HepG2 (cell line): ENCODE measurements at regions not wholly inside any gene's neighbourhood (a gene's known extent, or its start where the extent isn't known, plus 50 kb on each side); places are given as distances from the start of the nearest gene placed in this dataset.

Experiments used
- ATAC-seq: fragments of 200-7000 bp; cut with Tn5 transposase; 3 replicates; pipeline ENCODE4 v1.9.1; 2020; ENCODE audit warnings: mild to moderate bottlenecking, moderate library complexity
- BruUV-seq: library from RNA; stranded (reverse); fragments of 400-500 nt; replicated peaks from 2 replicates; lab custom pipeline; 2021; lab: Mats Ljungman, UMichigan
- CTCF ChIA-PET: fragments of 300-600 bp; formaldehyde crosslinking; extraction: SDS; loops from one replicate; lab custom pipeline; 2021; ENCODE audit warnings: low total read pairs, inconsistent platforms, low intra/inter-chr PET ratio; lab: Yijun Ruan, JAX
- POLR2A ChIA-PET: fragments of 350-600 bp; sonication (Branson Sonifier 250); formaldehyde crosslinking; loops from one replicate; lab custom pipeline; 2020; ENCODE audit warnings: antibody characterized with exemption, inconsistent platforms; lab: Yijun Ruan, JAX
- DNase-seq: peaks from one replicate; pipeline ENCODE4 v3.0.0-alpha.2; 2015; ENCODE audit warnings: low spot score
- FAIRE-seq: peaks from 3 replicates; lab custom pipeline; 2011; peaks lifted over from hg19 to GRCh38; lab: Jason Lieb, UNC
- H2AFZ ChIP-seq: one replicate; pipeline ENCODE4 v1.6.1; 2011; ENCODE audit warnings: low read length, inconsistent platforms
- H3K27ac ChIP-seq: fragments of 300-600 bp; 3 replicates; pipeline ENCODE4 v1.8.0; 2011; ENCODE audit warnings: mixed run types, mild to moderate bottlenecking, mixed read lengths, low read length, inconsistent platforms; ENCODE audit not compliant: insufficient read depth; ENCODE audit errors: extremely low read length
- H3K27me3 ChIP-seq, 2 experiments: fragments of 200-600 bp in 1 of 2; 2 replicates in 1 of 2; 3 replicates in 1 of 2; pipeline versions ENCODE4 v1.6.0 to v1.8.0; 2011; ENCODE audit warnings: low read length in 2 of 2, mild to moderate bottlenecking in 2 of 2, moderate library complexity in 2 of 2, inconsistent platforms in 1 of 2; ENCODE audit not compliant: insufficient read depth in 2 of 2, control insufficient read depth in 1 of 2
- H3K36me3 ChIP-seq, 2 experiments: fragments of 200-600 bp in 1 of 2; replicated peaks in 1 of 2; 2 replicates in 1 of 2; 3 replicates in 1 of 2; pipeline versions ENCODE4 v1.5.1 to v1.8.0; 2011; ENCODE audit warnings: low read length in 2 of 2, inconsistent platforms in 1 of 2; ENCODE audit not compliant: insufficient read depth in 2 of 2, control insufficient read depth in 1 of 2
- H3K4me1 ChIP-seq: 2 replicates; pipeline ENCODE4 v1.5.1; 2012; ENCODE audit warnings: low read length, inconsistent platforms; ENCODE audit not compliant: insufficient read depth
- H3K4me2 ChIP-seq: 2 replicates; pipeline ENCODE4 v1.6.0; 2011; ENCODE audit warnings: low read depth, low read length, inconsistent platforms
- H3K4me3 ChIP-seq, 3 experiments: fragments of 200-600 bp in 1 of 3; sonication (generic), shearing (Covaris generic) in 1 of 3; replicated peaks in 1 of 3; 2 replicates each; pipeline ENCODE4 v1.5.1; 2011 to 2016; ENCODE audit warnings: low read length in 3 of 3, inconsistent platforms in 2 of 3, low read depth in 2 of 3, mild to moderate bottlenecking in 2 of 3, control low read depth in 1 of 3, mixed read lengths in 1 of 3; ENCODE audit not compliant: insufficient read depth in 1 of 3
- H3K79me2 ChIP-seq: one replicate; pipeline ENCODE4 v1.6.1; 2011; ENCODE audit warnings: low read length, inconsistent platforms; ENCODE audit not compliant: insufficient read depth
- H3K9ac ChIP-seq: 2 replicates; pipeline ENCODE4 v1.6.0; 2011; ENCODE audit warnings: mild to moderate bottlenecking, low read depth, low read length, inconsistent platforms; ENCODE audit not compliant: insufficient read depth
- H3K9me3 ChIP-seq: 2 replicates; pipeline ENCODE4 v1.5.1; 2012; ENCODE audit warnings: mild to moderate bottlenecking, low read length
- H4K20me1 ChIP-seq: 2 replicates; pipeline ENCODE4 v1.6.0; 2011; ENCODE audit warnings: inconsistent platforms, mild to moderate bottlenecking, low read length, moderate library complexity; ENCODE audit not compliant: insufficient read depth
- FOXP1 ChIP-seq, 2 experiments: fragments of 450-650 bp in 1 of 2; IDR thresholded peaks; 2 replicates each; pipeline ENCODE4 v1.6.1; 2017 to 2018; ENCODE audit warnings: antibody characterized with exemption in 1 of 2
- HNF4G ChIP-seq, 2 experiments: sonication (generic) in 1 of 2; formaldehyde crosslinking in 1 of 2; IDR thresholded peaks; 2 replicates each; pipeline versions ENCODE4 v1.4.0 to v1.6.1; 2011 to 2020; ENCODE audit warnings: borderline replicate concordance in 2 of 2, low read depth in 2 of 2, mild to moderate bottlenecking in 2 of 2, low read length in 1 of 2, missing genetic modification reagents in 1 of 2, moderate library complexity in 1 of 2
- HNRNPH1 ChIP-seq: fragments of 200-400 bp; formaldehyde crosslinking; optimal IDR thresholded peaks from 2 replicates; pipeline ENCODE3; 2017; ENCODE audit warnings: mild to moderate bottlenecking, low read depth, low read length
- ISX ChIP-seq: sonication (generic); formaldehyde crosslinking; conservative IDR thresholded peaks from 2 replicates; pipeline ENCODE4 v1.5.0; 2020; ENCODE audit warnings: missing genetic modification reagents
- NPAS2 ChIP-seq: sonication (generic); formaldehyde crosslinking; IDR thresholded peaks from 2 replicates; pipeline ENCODE4 v1.8.0; 2022; ENCODE audit warnings: mild to moderate bottlenecking, missing genetic modification reagents, borderline replicate concordance
- SETDB1 ChIP-seq: sonication (generic); formaldehyde crosslinking; IDR thresholded peaks from 2 replicates; pipeline ENCODE4 v1.5.1; 2020; ENCODE audit warnings: missing genetic modification reagents, mild to moderate bottlenecking, borderline replicate concordance
- SIX4 ChIP-seq: sonication (generic); formaldehyde crosslinking; IDR thresholded peaks from 2 replicates; pipeline ENCODE4 v1.4.0; 2020; ENCODE audit warnings: missing genetic modification reagents
- SMC3 ChIP-seq: IDR thresholded peaks from 2 replicates; pipeline ENCODE4 v1.6.1; 2011; ENCODE audit warnings: low read length, improper control_type of control experiment
- U2AF2 ChIP-seq: fragments of 200-400 bp; formaldehyde crosslinking; IDR thresholded peaks from 2 replicates; pipeline ENCODE4 v1.6.1; 2017; ENCODE audit warnings: low read depth, mild to moderate bottlenecking, low read length
- ZFYVE20 ChIP-seq: sonication (generic); formaldehyde crosslinking; IDR thresholded peaks from 2 replicates; pipeline ENCODE4 v1.8.0; 2023; ENCODE audit warnings: low read depth, mild to moderate bottlenecking, moderate library complexity, missing genetic modification reagents, borderline replicate concordance
- ZNF234 ChIP-seq: sonication (generic); formaldehyde crosslinking; conservative IDR thresholded peaks from 2 replicates; pipeline ENCODE4 v1.5.1; 2020; ENCODE audit warnings: mild to moderate bottlenecking, missing genetic modification reagents
- ZNF703 ChIP-seq: sonication (generic); formaldehyde crosslinking; IDR thresholded peaks from 2 replicates; pipeline ENCODE4 v1.5.1; 2020; ENCODE audit warnings: missing genetic modification reagents, mild to moderate bottlenecking, moderate library complexity, borderline replicate concordance
- ZNF704 ChIP-seq: sonication (generic); formaldehyde crosslinking; IDR thresholded peaks from 2 replicates; pipeline ENCODE4 v1.8.1; 2023; ENCODE audit warnings: mild to moderate bottlenecking, inconsistent platforms, moderate library complexity, missing genetic modification reagents, borderline replicate concordance
- WGBS: methylation state at CpG from one replicate; pipeline ENCODE4 v1.1.6; 2017; ENCODE audit warnings: low lambda C conversion rate; 5-methylcytosine and 5-hydroxymethylcytosine counted together
- in situ Hi-C: cut with HindIII; loops from 2 replicates; pipeline ENCODE4 v1.10.0; 2017; ENCODE audit warnings: low pct_unique_long_range_greater_than_20kb; ENCODE audit not compliant: extremely low pct_ligation_motif_present
- intact Hi-C: fragments of 100-400 bp; cut with micrococcal nuclease; formaldehyde crosslinking; loops from one replicate; pipeline ENCODE4 v1.10.0; 2022; ENCODE audit not compliant: unreplicated experiment

- ATAC-seq (no peak), DNase-seq (no peak), FAIRE-seq (no peak)
- Histone ChIP-seq H3K4me2 (no peak overlapping the region), H4K20me1 (no peaks in the 10 kb centered on the region), H3K9me3 (no peaks in the 10 kb centered on the region), H3K36me3 (no peaks in the 10 kb centered on the region), H2AFZ (no peak overlapping the region), H3K9ac (no peak overlapping the region), H3K79me2 (no peaks in the 10 kb centered on the region), H3K27ac (no peak overlapping the region), H3K27me3 (no peaks in the 10 kb centered on the region), H3K4me3 (no peak overlapping the region), H3K4me1 (no peaks in the 10 kb centered on the region)
- POLR2A ChIA-PET, result no interaction called here
- CTCF ChIA-PET, result no interaction called here
- intact Hi-C loops, result no loop called here
- no TSS peak for BruUV-seq
- WGBS, result 3% methylated on average over 3 of the region's 3 CpGs
- in situ Hi-C loops, result no loop called here
- no peak for TF ChIP-seq ZNF703
- no peak for TF ChIP-seq ISX (CRISPR knock-in tag)
- TF ChIP-seq SIX4, result no peak
- TF ChIP-seq FOXP1 (IDR thresholded peaks at IDR 0.05), result no peak
- TF ChIP-seq FOXP1 (CRISPR knock-in tag; IDR thresholded peaks at IDR 0.05), result no peak
- TF ChIP-seq SMC3, result no peak
- TF ChIP-seq SETDB1 (CRISPR knock-in tag), result no peak
- TF ChIP-seq ZNF704, result no peak
- TF ChIP-seq HNRNPH1, result no peak
- no peak for TF ChIP-seq ZNF234
- TF ChIP-seq U2AF2, result no peak
- TF ChIP-seq HNF4G (IDR thresholded peaks at IDR 0.05; ENCODE audit: borderline replicate concordance, low read depth, low read length), result no peak
- TF ChIP-seq HNF4G (CRISPR knock-in tag; IDR thresholded peaks at IDR 0.05; ENCODE audit: borderline replicate concordance, low read depth), result no peak
- TF ChIP-seq ZFYVE20 (CRISPR knock-in tag), result no peak
- no peak for TF ChIP-seq NPAS2 (CRISPR knock-in tag)
Observed at GRCh38 chr18:27656905-27657304, 471.8 kb upstream of the CHST9 start.
